H9 (cell line): ENCODE measurements at regions not wholly inside any gene's neighbourhood (a gene's known extent, or its start where the extent isn't known, plus 50 kb on each side); places are given as distances from the start of the nearest gene placed in this dataset.

Source experiments
- DNase-seq: peaks from one replicate; pipeline ENCODE4 v3.0.0-alpha.2; 2017
- H2AFZ ChIP-seq: one replicate; pipeline ENCODE4 v1.6.1; 2013; ENCODE audit warnings: mild to moderate bottlenecking, low read length, control low read depth, moderate library complexity
- H2AK5ac ChIP-seq: 2 replicates; pipeline ENCODE4 v1.6.1; 2013; ENCODE audit warnings: low read length, control low read depth, mixed read lengths; ENCODE audit not compliant: insufficient read length
- H2BK120ac ChIP-seq: one replicate; pipeline ENCODE4 v1.6.1; 2013; ENCODE audit warnings: low read depth, mild to moderate bottlenecking, low read length, control low read depth, inconsistent platforms; ENCODE audit not compliant: poor library complexity, severe bottlenecking
- H2BK12ac ChIP-seq: 2 replicates; pipeline ENCODE4 v1.6.1; 2013; ENCODE audit warnings: low read length, control low read depth, mixed read lengths, low read depth; ENCODE audit not compliant: insufficient read length
- H2BK15ac ChIP-seq: 2 replicates; pipeline ENCODE4 v1.6.1; 2013; ENCODE audit warnings: low read depth, low read length, control low read depth
- H2BK20ac ChIP-seq: one replicate; pipeline ENCODE4 v1.6.1; 2013; ENCODE audit warnings: low read depth, mild to moderate bottlenecking, low read length, control low read depth, inconsistent platforms; ENCODE audit not compliant: poor library complexity, severe bottlenecking
- H2BK5ac ChIP-seq: 2 replicates; pipeline ENCODE4 v1.6.1; 2013; ENCODE audit warnings: low read length, control low read depth, mixed read lengths; ENCODE audit not compliant: insufficient read length
- H3K14ac ChIP-seq: 2 replicates; pipeline ENCODE4 v1.6.1; 2013; ENCODE audit warnings: low read length, control low read depth; ENCODE audit not compliant: insufficient read depth
- H3K18ac ChIP-seq: 2 replicates; pipeline ENCODE4 v1.6.1; 2013; ENCODE audit warnings: low read depth, mild to moderate bottlenecking, mixed read lengths, low read length, control low read depth; ENCODE audit not compliant: insufficient read length
- H3K23ac ChIP-seq: 2 replicates; pipeline ENCODE4 v1.6.1; 2013; ENCODE audit warnings: low read length, control low read depth, mixed read lengths, low read depth; ENCODE audit not compliant: insufficient read length
- H3K23me2 ChIP-seq: 2 replicates; pipeline ENCODE4 v1.6.1; 2013; ENCODE audit warnings: low read depth, mild to moderate bottlenecking, mixed read lengths, low read length, control low read depth; ENCODE audit not compliant: insufficient read length, poor library complexity, severe bottlenecking
- H3K27ac ChIP-seq: 2 replicates; pipeline ENCODE4 v1.5.1; 2013; ENCODE audit warnings: low read length, control low read depth, mixed read lengths, low read depth; ENCODE audit not compliant: insufficient read length
- H3K27me3 ChIP-seq: 2 replicates; pipeline ENCODE4 v1.6.1; 2013; ENCODE audit warnings: low read length, control low read depth, inconsistent platforms; ENCODE audit not compliant: insufficient read depth
- H3K4ac ChIP-seq: 2 replicates; pipeline ENCODE4 v1.6.1; 2013; ENCODE audit warnings: low read depth, mild to moderate bottlenecking, control low read depth, inconsistent platforms, low read length, moderate library complexity
- H3K4me1 ChIP-seq: 2 replicates; pipeline ENCODE4 v1.6.1; 2013; ENCODE audit warnings: low read length, control low read depth, inconsistent platforms; ENCODE audit not compliant: insufficient read depth
- H3K4me2 ChIP-seq: 2 replicates; pipeline ENCODE4 v1.6.1; 2013; ENCODE audit warnings: low read length, control low read depth, mixed read lengths; ENCODE audit not compliant: insufficient read length, insufficient read depth
- H3K56ac ChIP-seq: 2 replicates; pipeline ENCODE4 v1.6.1; 2013; ENCODE audit warnings: low read depth, mild to moderate bottlenecking, mixed read lengths, low read length, control low read depth; ENCODE audit not compliant: insufficient read length
- H3K79me1 ChIP-seq: 2 replicates; pipeline ENCODE4 v1.6.1; 2013; ENCODE audit warnings: low read depth, mild to moderate bottlenecking, moderate library complexity, low read length, control low read depth, inconsistent platforms; ENCODE audit not compliant: insufficient read depth, poor library complexity, severe bottlenecking
- H3K79me2 ChIP-seq: 2 replicates; pipeline ENCODE4 v1.6.1; 2013; ENCODE audit warnings: low read length, control low read depth, inconsistent platforms; ENCODE audit not compliant: insufficient read depth
- H3K9ac ChIP-seq: 2 replicates; pipeline ENCODE4 v1.6.1; 2013; ENCODE audit warnings: low read length, control low read depth, mixed read lengths; ENCODE audit not compliant: insufficient read length; ENCODE audit errors: extremely low read depth
- H3K9me3 ChIP-seq: one replicate; pipeline ENCODE4 v1.6.1; 2013; ENCODE audit warnings: low read depth, low read length, inconsistent platforms; ENCODE audit not compliant: control insufficient read depth
- H3T11ph ChIP-seq: one replicate; pipeline ENCODE4 v1.6.1; 2013; ENCODE audit warnings: mild to moderate bottlenecking, low read length, control low read depth, inconsistent platforms
- H4K20me1 ChIP-seq: one replicate; pipeline ENCODE4 v1.6.1; 2013; ENCODE audit not compliant: control insufficient read depth, insufficient read length, insufficient read depth
- H4K5ac ChIP-seq: 2 replicates; pipeline ENCODE4 v1.6.1; 2013; ENCODE audit warnings: low read depth, mild to moderate bottlenecking, mixed read lengths, low read length, control low read depth; ENCODE audit not compliant: insufficient read length
- H4K8ac ChIP-seq: replicated peaks from 2 replicates; pipeline ENCODE4 v1.6.1; 2013; ENCODE audit warnings: low read length, control low read depth, mixed read lengths, low read depth; ENCODE audit not compliant: insufficient read length
- H4K91ac ChIP-seq: 2 replicates; pipeline ENCODE4 v1.6.1; 2013; ENCODE audit warnings: low read depth, mild to moderate bottlenecking, moderate library complexity, mixed read lengths, low read length, control low read depth; ENCODE audit not compliant: insufficient read length
- H3K27ac Mint-ChIP-seq, 3 experiments: 2 replicates in 2 of 3; 3 replicates in 1 of 3; pipeline ENCODE4 v1.8.0; 2020 to 2021; ENCODE audit warnings: mixed read lengths in 3 of 3, mild to moderate bottlenecking in 1 of 3, moderate library complexity in 1 of 3
- H3K27me3 Mint-ChIP-seq: 2 replicates; pipeline ENCODE4 v1.8.0; 2021; ENCODE audit warnings: low read depth, mild to moderate bottlenecking, moderate library complexity, mixed read lengths
- H3K36me3 Mint-ChIP-seq, 3 experiments: 2 replicates in 2 of 3; 3 replicates in 1 of 3; pipeline ENCODE4 v1.8.0; 2020 to 2021; ENCODE audit warnings: low read depth in 3 of 3, mixed read lengths in 3 of 3; ENCODE audit not compliant: insufficient read depth in 1 of 3
- H3K4me1 Mint-ChIP-seq, 2 experiments: 2 replicates each; pipeline ENCODE4 v1.8.0; 2020; ENCODE audit warnings: mixed read lengths in 2 of 2
- H3K4me3 Mint-ChIP-seq, 2 experiments: 2 replicates in 1 of 2; 3 replicates in 1 of 2; pipeline ENCODE4 v1.8.0; 2020 to 2021; ENCODE audit warnings: mild to moderate bottlenecking in 2 of 2, mixed read lengths in 2 of 2, moderate library complexity in 1 of 2
- H3K9me3 Mint-ChIP-seq, 2 experiments: 2 replicates in 1 of 2; 3 replicates in 1 of 2; pipeline ENCODE4 v1.8.0; 2020; ENCODE audit warnings: mild to moderate bottlenecking in 2 of 2, mixed read lengths in 2 of 2, moderate library complexity in 1 of 2
- CTCF ChIP-seq: fragments of 200-600 bp; sonication (generic); conservative IDR thresholded peaks from 3 replicates; pipeline ENCODE4 v1.8.0; 2021; ENCODE audit warnings: antibody characterized with exemption, mild to moderate bottlenecking
- WGBS: extraction: QIAGEN DNeasy Blood & Tissue Kit; methylation state at CpG from one replicate; pipeline ENCODE4 v1.1.7; 2013; ENCODE audit warnings: missing lambda C conversion rate, low lambda C conversion rate, mixed read lengths; ENCODE audit not compliant: insufficient read length; ENCODE audit errors: extremely low coverage; 5-methylcytosine and 5-hydroxymethylcytosine counted together

- Mint-ChIP-seq H3K9me3 (peaks cover 2 to 11% of the 10 kb centered on the region in 2 experiments; a peak in 3 of 5 replicates), H3K27ac (no peak overlapping the region), H3K4me3 (no peak overlapping the region), H3K27me3 (no peaks in the 10 kb centered on the region), H3K36me3 (peaks cover 0 to 22% (median 4%) of the 10 kb centered on the region in 3 experiments; a peak in 3 of 7 replicates), H3K4me1 (no peaks in the 10 kb centered on the region)
- Histone ChIP-seq H3K14ac (no peak overlapping the region), H2BK120ac (no peak overlapping the region), H3K23ac (no peak overlapping the region), H3K9me3 (no peaks in the 10 kb centered on the region), H2BK20ac (no peak overlapping the region), H3K9ac (no peak overlapping the region), H3K27me3 (no peaks in the 10 kb centered on the region), H3K23me2 (no peaks in the 10 kb centered on the region), H4K8ac (no peak overlapping the region), H2AK5ac (no peak overlapping the region), H3K4me2 (no peak overlapping the region), H3K4me1 (no peaks in the 10 kb centered on the region), H2BK15ac (no peak overlapping the region), H2BK5ac (no peak overlapping the region), H3K56ac (no peak overlapping the region), H2BK12ac (no peak overlapping the region), H3T11ph (no peak overlapping the region), H4K91ac (no peak overlapping the region), H3K4ac (no peak overlapping the region), H3K79me2 (no peaks in the 10 kb centered on the region), H3K27ac (no peak overlapping the region), H2AFZ (no peak overlapping the region), H4K5ac (no peak overlapping the region), H4K20me1 (no peaks in the 10 kb centered on the region), H3K79me1 (no peaks in the 10 kb centered on the region), H3K18ac (no peak overlapping the region)
- no peak for DNase-seq
- no peak for TF ChIP-seq CTCF
- whole genome bisulfite sequencing, result no CpG with 5 or more reads among the region's 4 CpGs
Measured at GRCh38 chr3:168860028-168860427, 764.3 kb upstream of the GOLIM4 start.
